Neural cell (in vitro differentiated cells): ENCODE measurements at regions not wholly inside any gene's neighbourhood (a gene's known extent, or its start where the extent isn't known, plus 50 kb on each side); places are given as distances from the start of the nearest gene placed in this dataset.

Experiments used
- H2AFZ ChIP-seq: fragments of 200-600, 300-800 bp; sonication (generic), shearing (Covaris generic); 2 replicates; pipeline ENCODE4 v1.6.0; 2014; ENCODE audit warnings: low read depth, mild to moderate bottlenecking, antibody characterized with exemption, low read length, moderate library complexity
- H3F3A ChIP-seq: fragments of 200-600 bp; shearing (Covaris generic); 2 replicates; pipeline ENCODE4 v1.6.1; 2016; ENCODE audit warnings: mild to moderate bottlenecking, moderate library complexity, mixed read lengths, antibody characterized with exemption, low read length; ENCODE audit not compliant: insufficient read depth, poor library complexity, severe bottlenecking
- H3K27ac ChIP-seq: fragments of 200-600, 300-800 bp; sonication (generic), shearing (Covaris generic); 2 replicates; pipeline ENCODE4 v1.5.1; 2014; ENCODE audit warnings: mild to moderate bottlenecking, low read length, moderate library complexity
- H3K27me3 ChIP-seq: fragments of 300-800, 200-600 bp; sonication (generic), shearing (Covaris generic); 2 replicates; pipeline ENCODE4 v1.6.0; 2014; ENCODE audit warnings: mild to moderate bottlenecking, low read depth, low read length, moderate library complexity; ENCODE audit not compliant: insufficient read depth
- H3K36me3 ChIP-seq: fragments of 300-800, 200-600 bp; sonication (generic), shearing (Covaris generic); 2 replicates; pipeline ENCODE4 v1.5.1; 2014; ENCODE audit warnings: mild to moderate bottlenecking, antibody characterized with exemption, low read length, moderate library complexity; ENCODE audit not compliant: insufficient read depth
- H3K4me2 ChIP-seq: fragments of 300-800, 200-600 bp; sonication (generic), shearing (Covaris generic); 2 replicates; pipeline ENCODE4 v1.6.0; 2014; ENCODE audit warnings: mild to moderate bottlenecking, low read length
- H3K4me3 ChIP-seq: fragments of 300-800, 200-600 bp; sonication (generic), shearing (Covaris generic); 2 replicates; pipeline ENCODE4 v1.5.1; 2014; ENCODE audit warnings: mild to moderate bottlenecking, low read length, moderate library complexity
- H3K79me2 ChIP-seq: fragments of 200-600 bp; shearing (Covaris generic); replicated peaks from 2 replicates; pipeline ENCODE4 v1.6.0; 2014; ENCODE audit warnings: mild to moderate bottlenecking, low read length, moderate library complexity; ENCODE audit not compliant: insufficient read depth
- H3K9ac ChIP-seq: fragments of 300-800, 200-600 bp; sonication (generic), shearing (Covaris generic); 2 replicates; pipeline ENCODE4 v1.6.1; 2016; ENCODE audit warnings: mild to moderate bottlenecking, low read length, mixed read lengths
- H3K9me2 ChIP-seq: fragments of 200-600 bp; shearing (Covaris generic); 2 replicates; pipeline ENCODE4 v1.6.1; 2016; ENCODE audit warnings: mild to moderate bottlenecking, low read length, mixed read lengths; ENCODE audit not compliant: insufficient read depth
- H3K9me3 ChIP-seq: fragments of 200-600, 300-800 bp; sonication (generic), shearing (Covaris generic); 2 replicates; pipeline ENCODE4 v1.6.1; 2016; ENCODE audit warnings: mild to moderate bottlenecking, mixed run types, low read length, moderate library complexity, mixed read lengths
- H4K20me1 ChIP-seq: fragments of 200-600 bp; shearing (Covaris generic); 2 replicates; pipeline ENCODE4 v1.6.1; 2016; ENCODE audit warnings: mild to moderate bottlenecking, mixed run types; ENCODE audit not compliant: insufficient read depth
- EP300 ChIP-seq: fragments of 450-650 bp; conservative IDR thresholded peaks from 2 replicates; pipeline ENCODE4 v1.6.1; 2014; ENCODE audit warnings: antibody characterized with exemption, mild to moderate bottlenecking, moderate library complexity; ENCODE audit not compliant: poor library complexity, severe bottlenecking
- POLR2AphosphoS5 ChIP-seq: IDR thresholded peaks from 2 replicates; pipeline ENCODE4 v1.6.1; 2012
- RAD21 ChIP-seq: fragments of 450-650 bp; conservative IDR thresholded peaks from 2 replicates; pipeline ENCODE4 v1.6.1; 2014; ENCODE audit warnings: antibody characterized with exemption, mild to moderate bottlenecking, moderate library complexity
- SMC3 ChIP-seq: fragments of 450-650 bp; conservative IDR thresholded peaks from 2 replicates; pipeline ENCODE4 v1.6.1; 2014; ENCODE audit warnings: antibody characterized with exemption, mild to moderate bottlenecking, moderate library complexity; ENCODE audit not compliant: poor library complexity
- TF ChIP-seq, protein P1 (sequence below): fragments of 450-650 bp; IDR thresholded peaks from 2 replicates; pipeline ENCODE4 v1.5.1; 2014; ENCODE audit warnings: antibody characterized with exemption, mild to moderate bottlenecking, moderate library complexity; ENCODE audit not compliant: poor library complexity, severe bottlenecking
- TF ChIP-seq, protein P2 (sequence below): IDR thresholded peaks from 2 replicates; pipeline ENCODE4 v1.6.1; 2012; ENCODE audit warnings: borderline replicate concordance

DNA sequence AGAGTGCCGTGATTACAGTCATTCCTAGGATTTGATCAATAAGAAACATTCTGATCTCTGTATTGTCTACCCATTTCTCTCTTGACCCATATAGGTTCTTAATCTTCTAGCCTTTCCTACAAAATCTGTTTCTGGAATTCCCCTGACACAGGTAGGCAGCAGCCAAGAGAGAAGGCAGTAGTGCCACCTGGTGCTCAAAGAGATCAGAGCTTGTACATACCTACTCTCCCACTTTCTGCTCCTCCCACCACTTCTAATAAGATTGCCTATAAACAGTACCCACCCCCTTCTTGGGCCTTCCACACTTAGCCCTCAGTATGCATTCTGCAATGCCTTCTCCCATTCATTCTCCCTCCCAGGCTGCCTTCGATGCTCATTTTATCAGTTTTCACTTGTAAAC is 117.4 kb upstream of the RORB start:
- TF ChIP-seq, protein P1, sequence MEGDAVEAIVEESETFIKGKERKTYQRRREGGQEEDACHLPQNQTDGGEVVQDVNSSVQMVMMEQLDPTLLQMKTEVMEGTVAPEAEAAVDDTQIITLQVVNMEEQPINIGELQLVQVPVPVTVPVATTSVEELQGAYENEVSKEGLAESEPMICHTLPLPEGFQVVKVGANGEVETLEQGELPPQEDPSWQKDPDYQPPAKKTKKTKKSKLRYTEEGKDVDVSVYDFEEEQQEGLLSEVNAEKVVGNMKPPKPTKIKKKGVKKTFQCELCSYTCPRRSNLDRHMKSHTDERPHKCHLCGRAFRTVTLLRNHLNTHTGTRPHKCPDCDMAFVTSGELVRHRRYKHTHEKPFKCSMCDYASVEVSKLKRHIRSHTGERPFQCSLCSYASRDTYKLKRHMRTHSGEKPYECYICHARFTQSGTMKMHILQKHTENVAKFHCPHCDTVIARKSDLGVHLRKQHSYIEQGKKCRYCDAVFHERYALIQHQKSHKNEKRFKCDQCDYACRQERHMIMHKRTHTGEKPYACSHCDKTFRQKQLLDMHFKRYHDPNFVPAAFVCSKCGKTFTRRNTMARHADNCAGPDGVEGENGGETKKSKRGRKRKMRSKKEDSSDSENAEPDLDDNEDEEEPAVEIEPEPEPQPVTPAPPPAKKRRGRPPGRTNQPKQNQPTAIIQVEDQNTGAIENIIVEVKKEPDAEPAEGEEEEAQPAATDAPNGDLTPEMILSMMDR: peak; percentile 59
- TF ChIP-seq SMC3 (peak; percentile 68), RAD21 (peak; percentile 61), EP300 (no peak)
- TF ChIP-seq, protein P2, sequence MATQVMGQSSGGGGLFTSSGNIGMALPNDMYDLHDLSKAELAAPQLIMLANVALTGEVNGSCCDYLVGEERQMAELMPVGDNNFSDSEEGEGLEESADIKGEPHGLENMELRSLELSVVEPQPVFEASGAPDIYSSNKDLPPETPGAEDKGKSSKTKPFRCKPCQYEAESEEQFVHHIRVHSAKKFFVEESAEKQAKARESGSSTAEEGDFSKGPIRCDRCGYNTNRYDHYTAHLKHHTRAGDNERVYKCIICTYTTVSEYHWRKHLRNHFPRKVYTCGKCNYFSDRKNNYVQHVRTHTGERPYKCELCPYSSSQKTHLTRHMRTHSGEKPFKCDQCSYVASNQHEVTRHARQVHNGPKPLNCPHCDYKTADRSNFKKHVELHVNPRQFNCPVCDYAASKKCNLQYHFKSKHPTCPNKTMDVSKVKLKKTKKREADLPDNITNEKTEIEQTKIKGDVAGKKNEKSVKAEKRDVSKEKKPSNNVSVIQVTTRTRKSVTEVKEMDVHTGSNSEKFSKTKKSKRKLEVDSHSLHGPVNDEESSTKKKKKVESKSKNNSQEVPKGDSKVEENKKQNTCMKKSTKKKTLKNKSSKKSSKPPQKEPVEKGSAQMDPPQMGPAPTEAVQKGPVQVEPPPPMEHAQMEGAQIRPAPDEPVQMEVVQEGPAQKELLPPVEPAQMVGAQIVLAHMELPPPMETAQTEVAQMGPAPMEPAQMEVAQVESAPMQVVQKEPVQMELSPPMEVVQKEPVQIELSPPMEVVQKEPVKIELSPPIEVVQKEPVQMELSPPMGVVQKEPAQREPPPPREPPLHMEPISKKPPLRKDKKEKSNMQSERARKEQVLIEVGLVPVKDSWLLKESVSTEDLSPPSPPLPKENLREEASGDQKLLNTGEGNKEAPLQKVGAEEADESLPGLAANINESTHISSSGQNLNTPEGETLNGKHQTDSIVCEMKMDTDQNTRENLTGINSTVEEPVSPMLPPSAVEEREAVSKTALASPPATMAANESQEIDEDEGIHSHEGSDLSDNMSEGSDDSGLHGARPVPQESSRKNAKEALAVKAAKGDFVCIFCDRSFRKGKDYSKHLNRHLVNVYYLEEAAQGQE: no peak
- Histone ChIP-seq H3K4me2 (no peak overlapping the region), H3K9me2 (no peaks in the 10 kb centered on the region), H3K27me3 (no peaks in the 10 kb centered on the region), H3K27ac (no peak overlapping the region), H3K9ac (no peak overlapping the region), H3K36me3 (no peaks in the 10 kb centered on the region), H2AFZ (no peak overlapping the region), H3K79me2 (no peaks in the 10 kb centered on the region), H3K4me3 (no peak overlapping the region), H3K9me3 (no peaks in the 10 kb centered on the region), H3F3A (no peaks in the 10 kb centered on the region), H4K20me1 (no peaks in the 10 kb centered on the region)

DNA sequence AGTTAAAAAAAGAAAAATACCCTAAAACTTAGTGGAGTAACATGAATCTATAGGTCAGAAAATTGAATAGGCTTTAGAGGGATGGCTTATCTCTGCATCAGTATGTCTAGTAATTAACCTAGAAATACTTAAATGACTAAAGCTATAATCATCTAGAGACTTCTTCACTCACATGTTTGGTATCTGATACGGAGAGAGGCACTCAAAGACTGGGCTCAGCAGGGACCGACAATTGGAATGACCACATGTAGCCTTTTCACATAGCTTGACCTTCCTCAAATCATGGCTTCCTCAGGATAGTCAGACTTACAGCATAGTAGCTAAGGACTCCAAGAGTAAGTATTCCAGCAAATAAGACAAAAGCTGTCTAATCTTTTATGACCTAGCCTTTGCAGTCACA is 105.3 kb upstream of the RORB start:
- H3K27ac ChIP-seq: no peak overlapping the region
- no peak overlapping the region for H3K4me3 ChIP-seq
- no peaks in the 10 kb centered on the region for H3F3A ChIP-seq
- no peaks in the 10 kb centered on the region for H3K9me2 ChIP-seq
- no peak overlapping the region for H2AFZ ChIP-seq
- H3K9ac ChIP-seq: no peak overlapping the region
- no peaks in the 10 kb centered on the region for H3K79me2 ChIP-seq
- no peaks in the 10 kb centered on the region for H3K9me3 ChIP-seq
- no peak for TF ChIP-seq RAD21
- no peak for TF ChIP-seq SMC3
- TF ChIP-seq EP300: no peak
- no peak for TF ChIP-seq POLR2AphosphoS5
- TF ChIP-seq, protein P1: no peak
- TF ChIP-seq, protein P2: no peak
- no peak overlapping the region for H3K4me2 ChIP-seq
- H3K27me3 ChIP-seq: no peaks in the 10 kb centered on the region
- no peaks in the 10 kb centered on the region for H4K20me1 ChIP-seq
- H3K36me3 ChIP-seq: no peaks in the 10 kb centered on the region
